Stimulated activated CD4-positive, alpha-beta T cell treated with anti-CD3 and anti-CD28 coated beads, Interleukin-15, amount 100 ng/mL, for 24 hours (primary cell): ENCODE measurements at regions not wholly inside any gene's neighbourhood (a gene's known extent, or its start where the extent isn't known, plus 50 kb on each side); places are given as distances from the start of the nearest gene placed in this dataset.
A peak's percentile ranks its signal among the peaks of the same experiment; 100 is the strongest.

Source experiments
- DNase-seq: peaks from one replicate; pipeline ENCODE4 v3.0.0-alpha.2; 2020

DNA sequence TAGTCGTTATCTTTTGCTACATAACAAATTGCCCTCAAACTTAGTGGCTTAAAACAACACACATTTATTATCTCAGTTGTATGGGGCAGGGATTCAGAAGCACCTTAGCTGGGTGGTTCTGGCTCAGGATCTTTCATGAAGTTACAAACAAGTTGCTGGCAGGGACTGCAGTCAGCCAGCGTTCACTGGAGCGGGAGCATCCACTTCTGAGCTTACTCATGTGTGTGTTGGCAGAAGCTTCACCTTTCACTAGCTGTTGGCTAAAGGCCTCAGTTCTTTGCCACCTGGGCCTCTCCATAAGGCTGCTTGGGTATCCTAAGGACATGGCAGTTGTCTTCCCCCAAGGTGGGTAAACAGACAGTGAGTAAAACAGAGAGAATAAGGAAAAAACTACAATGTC lies 365.7 kb downstream of the RPS29 start:
- DNase-seq, result no peak

- DNase-seq, result no peak
Measured at GRCh38 chr14:49218436-49219092, 367.6 kb downstream of the RPS29 start.

GRCh38 chr14:49212721-49213120 lies 373.5 kb downstream of the RPS29 start:
- no peak for DNase-seq

DNA sequence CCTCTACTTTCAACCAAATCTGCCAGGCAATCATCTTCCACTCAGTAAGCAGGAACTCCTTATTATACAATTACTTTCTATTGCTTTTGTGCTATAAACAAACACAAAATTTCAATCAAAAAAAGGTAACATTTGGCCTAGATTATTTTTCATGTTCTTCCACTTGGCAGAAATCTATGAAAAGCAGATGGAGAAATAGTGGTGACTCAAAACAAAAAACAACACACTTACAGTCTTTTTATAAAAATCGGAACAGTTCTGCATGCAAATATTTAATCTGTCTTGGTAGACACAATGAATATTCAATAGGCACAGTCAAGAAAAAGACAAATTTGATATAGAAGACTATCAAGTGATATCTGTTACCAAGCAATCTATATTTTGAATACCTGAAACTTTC lies 376.8 kb downstream of the RPS29 start:
- no peak for DNase-seq

DNA sequence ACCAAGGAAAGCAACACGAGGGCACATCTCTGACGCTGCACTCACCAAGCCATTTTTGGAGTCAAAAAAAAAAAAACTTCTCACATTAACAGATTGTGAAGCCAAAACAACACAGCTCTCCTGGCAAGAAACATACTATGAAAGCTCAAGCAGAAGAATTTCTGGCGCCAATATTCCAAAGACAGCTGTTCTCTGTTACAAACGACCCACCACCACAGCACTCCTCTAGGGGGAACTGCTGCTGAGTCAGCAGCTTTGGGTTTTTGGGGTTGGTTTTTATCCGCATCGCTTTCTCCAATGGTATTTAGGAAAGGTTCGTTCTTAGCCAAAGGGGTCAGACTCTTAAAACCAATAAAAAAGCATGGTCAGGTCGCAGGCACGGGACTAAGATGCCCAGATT lies 379.4 kb downstream of the RPS29 start:
- DNase-seq, result no peak

DNA sequence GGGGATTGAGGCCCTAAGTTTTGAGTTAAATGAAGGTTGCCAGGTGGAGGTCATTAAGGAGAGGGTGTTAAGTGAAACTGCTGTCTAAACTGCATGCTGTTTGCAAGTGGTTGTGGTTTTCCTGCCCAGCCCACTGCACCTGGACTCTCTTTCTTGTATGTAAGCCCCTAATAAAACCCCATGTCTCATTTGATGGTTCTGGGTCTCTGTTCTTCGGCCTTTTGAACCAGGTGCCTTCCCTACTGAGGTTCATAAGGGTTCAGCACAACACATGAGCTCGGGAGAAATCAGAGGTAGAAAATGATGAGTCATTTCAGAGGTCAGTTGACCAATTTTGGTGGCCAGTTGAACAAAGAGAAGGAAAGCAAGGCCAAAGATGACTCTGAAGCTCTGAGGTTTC lies 382.5 kb downstream of the RPS29 start:
- no peak for DNase-seq

- no peak for DNase-seq
Measured at GRCh38 chr14:49199159-49199558, 387.0 kb downstream of the RPS29 start.

DNA sequence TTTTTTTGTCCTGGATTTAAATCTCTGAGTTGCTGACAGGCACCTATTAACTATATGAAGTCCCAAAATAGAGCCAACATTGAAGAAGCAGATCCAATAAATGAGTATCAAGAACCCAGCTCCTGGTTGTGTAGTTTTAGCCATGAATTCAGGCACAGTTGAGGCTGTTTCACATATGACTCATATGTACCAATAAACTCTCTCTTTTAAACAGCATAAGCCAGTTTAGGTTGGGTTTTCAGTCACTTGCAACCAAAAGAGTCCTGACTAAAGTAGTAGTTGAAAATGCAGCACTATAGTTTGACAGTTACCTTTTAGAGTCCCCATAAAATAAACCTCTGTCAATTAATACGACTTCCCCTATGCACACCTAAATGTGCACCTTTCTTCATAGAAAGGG lies 389.9 kb downstream of the RPS29 start:
- no peak for DNase-seq

DNA sequence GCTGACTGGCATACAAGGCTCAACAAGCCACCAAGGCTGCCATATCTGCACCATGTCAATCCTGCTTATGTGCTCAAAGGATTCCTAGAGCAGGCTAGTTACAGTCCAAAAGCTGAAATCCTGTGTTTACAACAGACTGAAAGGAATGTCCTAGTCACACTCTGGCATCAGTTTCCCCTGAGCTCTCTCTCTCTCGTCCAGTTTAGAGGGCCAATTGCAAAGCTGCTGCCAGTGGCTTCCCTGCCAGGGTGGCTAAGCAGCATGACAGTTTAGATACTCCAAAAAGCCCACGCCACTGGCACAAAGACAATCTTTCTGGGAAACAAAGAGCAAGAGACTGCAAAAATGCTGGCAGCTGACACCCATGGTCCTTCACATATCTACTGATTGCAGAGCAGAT lies 392.1 kb downstream of the RPS29 start:
- no peak for DNase-seq

DNA sequence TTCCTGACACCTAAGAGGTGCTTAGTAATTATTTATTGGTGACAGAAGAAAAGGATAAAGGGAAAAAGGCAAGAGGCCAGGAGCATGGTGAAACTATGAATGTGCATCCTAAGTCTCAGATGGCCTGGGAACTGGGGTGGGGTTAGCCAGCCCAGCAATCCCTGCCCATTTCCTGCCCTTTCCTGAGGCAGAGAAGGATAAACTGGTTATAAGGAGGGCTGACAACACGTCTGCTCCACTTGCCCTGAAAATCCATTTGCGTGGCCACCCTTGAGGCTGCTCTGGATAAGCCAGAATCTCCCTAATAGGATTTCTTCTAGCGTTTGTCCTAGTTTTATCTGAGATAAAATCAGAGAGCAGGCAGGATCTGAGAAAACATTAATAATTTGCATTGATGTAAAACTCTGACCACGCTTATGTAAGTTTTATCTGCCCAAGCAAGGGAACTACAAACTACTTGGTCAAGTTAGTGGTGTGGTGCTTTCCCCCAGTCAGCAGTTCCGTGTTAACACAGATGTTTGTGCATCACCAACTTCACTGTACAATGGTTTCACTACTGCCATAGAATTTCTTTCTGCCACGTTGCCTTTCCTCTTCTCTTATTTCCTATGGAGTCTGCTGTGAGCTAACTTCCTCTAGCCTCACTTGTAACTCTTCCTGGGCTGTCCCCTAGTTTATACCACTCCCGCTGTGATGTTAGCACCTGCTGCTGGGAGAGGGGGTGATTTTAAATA lies 392.7 kb downstream of the RPS29 start:
- no peak for DNase-seq

- no peak for DNase-seq
Measured at GRCh38 chr14:49191380-49191779, 394.8 kb downstream of the RPS29 start.

DNA sequence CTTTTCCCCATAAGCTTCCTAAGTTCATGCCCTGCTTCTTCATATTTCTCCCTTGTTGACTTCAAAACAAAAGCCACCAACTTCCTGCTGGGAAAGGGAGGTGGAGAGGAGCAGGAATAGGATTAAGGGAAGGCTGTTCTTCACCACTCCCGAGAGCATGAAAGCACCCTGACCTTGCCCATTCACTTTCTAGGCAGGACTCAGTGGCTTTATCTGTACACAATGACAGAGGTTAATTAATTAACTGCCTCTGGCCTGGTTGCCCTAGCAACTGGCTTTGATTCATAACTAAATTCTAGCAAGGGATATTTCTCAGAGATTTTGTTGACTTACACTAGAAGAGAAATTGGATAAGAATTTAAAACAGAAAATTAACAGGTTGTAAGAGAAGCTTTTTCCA lies 396.8 kb downstream of the RPS29 start:
- no peak for DNase-seq

- DNase-seq, result no peak
Measured at GRCh38 chr14:49187799-49188198, 398.4 kb downstream of the RPS29 start.

DNA sequence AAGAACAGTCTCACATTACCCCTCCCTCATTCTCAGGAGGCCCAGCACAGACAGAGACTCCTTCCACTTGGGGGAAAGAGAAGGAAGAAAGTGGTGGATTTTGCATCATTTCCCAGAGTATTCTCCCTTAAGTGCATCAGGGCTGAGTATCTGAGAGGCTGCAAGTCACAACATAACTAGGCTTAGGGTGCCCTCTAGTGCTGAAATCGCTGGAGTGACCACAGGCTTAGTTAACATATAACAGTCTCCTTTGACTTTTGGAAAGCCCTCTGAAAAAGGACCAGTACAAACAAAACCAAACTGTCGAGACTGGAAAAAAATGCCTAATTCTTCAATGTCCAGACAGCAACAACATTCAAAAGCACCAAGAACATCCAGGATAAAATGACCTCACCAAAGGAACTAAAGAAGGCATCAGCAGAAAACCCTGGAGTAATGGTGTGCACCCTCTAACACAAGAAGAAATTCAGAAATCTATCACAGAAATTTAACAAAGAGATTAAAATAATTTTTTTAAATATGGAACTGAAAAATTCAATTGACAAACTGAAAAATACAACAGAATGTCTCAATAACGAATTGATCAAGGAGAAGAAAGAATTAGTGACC lies 412.3 kb downstream of the RPS29 start:
- peak; percentile 57 for DNase-seq

GRCh38 chr14:49164074-49164473 lies 422.1 kb downstream of the RPS29 start:
- no peak for DNase-seq

- DNase-seq, result no peak
Measured at GRCh38 chr14:49160983-49161382, 425.2 kb downstream of the RPS29 start.

DNA sequence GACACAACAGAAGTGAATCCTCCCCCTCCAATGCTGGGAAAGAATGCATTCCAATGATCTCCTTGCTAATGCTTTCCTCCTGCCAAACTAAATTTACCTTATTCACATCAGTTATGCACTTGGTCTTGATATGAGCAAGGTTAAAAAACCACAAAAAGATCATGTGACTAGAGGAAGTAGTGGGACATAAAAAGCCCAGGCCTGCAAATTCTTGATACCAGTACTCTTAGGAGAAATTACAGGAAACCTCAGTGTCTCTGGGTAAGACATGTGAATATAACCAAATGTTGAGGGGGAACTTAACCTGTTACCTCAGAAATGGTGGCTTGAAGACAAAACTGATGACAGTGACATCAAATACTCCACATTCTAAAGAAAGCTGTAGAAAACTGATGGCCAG lies 427.1 kb downstream of the RPS29 start:
- DNase-seq, result no peak

GRCh38 chr14:49139593-49139992 lies 446.6 kb downstream of the RPS29 start:
- DNase-seq, result no peak

GRCh38 chr14:49134940-49135339 lies 451.2 kb downstream of the RPS29 start:
- DNase-seq, result no peak

GRCh38 chr14:49121246-49121645 lies 464.9 kb downstream of the RPS29 start:
- DNase-seq, result no peak

DNA sequence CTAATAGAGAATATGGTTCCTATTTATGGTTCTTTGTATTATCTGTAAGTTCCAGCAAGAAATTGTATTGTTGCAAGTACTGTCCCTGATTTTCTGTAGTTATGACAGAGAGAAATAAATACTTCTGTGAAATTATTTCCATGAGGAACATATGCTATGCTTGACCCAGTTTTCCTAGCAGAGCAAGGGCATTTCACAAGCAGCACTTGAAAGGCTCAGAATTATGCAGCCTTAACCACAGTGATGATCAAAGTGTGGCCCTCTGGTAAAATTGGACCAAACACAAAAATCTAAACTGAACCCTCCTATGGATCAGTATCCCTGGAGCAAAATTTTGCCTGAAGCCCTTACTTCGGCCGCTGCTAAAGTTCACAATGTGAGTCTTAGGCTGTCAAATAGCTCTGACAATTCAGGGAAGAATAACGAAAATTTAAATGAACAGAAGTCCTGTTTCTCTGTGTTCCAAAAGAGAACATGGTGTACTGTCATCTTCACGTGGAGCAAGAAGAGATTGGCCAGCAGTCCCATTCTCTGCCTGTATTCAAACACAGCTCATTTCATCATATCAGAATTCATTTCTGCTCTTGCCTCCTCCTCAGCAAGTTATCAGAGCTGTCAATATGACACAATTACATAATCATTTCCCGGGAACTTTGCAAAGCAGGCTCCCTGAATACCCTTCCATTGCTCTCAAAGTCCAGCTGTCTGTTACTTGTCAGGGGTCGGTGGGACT lies 471.9 kb downstream of the RPS29 start:
- no peak for DNase-seq

DNA sequence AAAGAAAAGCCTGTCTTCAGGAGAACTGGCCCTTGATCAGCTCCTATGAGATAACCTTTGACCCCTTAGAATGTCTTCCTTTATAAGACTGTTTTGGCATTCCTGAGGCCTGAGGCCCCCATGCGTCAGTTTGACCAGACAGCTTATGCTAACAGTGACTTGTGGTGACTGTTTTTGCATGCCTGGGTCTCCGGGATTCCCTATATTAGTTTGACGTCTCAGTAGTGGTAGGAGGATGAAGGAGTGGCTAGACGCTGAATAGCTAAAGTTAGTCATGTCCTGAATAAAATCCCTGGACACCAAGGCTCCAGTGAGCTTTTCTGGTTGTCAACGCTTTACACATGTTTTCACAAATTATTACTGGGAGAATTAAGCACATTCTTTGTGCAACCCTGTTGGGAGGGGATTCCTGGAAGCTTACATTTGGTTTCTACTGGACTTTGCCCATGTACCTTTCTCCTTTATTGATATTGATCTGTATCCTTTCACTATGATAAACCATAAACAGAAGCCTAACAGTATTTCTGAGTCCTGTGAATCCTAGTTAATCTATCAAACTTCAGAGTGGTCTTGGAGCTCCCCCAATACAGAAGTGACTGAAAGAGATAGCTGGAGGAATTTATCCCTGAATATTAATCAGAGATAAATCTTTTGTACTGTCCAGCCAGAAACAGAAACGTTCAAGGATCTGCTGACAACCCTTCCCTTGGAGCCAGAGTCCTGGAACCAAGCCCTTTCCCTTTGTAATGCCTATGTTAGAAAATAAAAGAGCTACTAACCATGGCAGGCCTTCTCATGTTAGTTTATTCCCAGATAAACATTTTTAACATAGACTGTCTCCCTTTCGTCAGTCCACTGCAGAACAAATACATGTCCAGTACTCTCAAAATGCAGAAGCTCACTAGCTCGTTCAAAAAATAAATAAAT lies 479.2 kb downstream of the RPS29 start:
- DNase-seq, result no peak

DNA sequence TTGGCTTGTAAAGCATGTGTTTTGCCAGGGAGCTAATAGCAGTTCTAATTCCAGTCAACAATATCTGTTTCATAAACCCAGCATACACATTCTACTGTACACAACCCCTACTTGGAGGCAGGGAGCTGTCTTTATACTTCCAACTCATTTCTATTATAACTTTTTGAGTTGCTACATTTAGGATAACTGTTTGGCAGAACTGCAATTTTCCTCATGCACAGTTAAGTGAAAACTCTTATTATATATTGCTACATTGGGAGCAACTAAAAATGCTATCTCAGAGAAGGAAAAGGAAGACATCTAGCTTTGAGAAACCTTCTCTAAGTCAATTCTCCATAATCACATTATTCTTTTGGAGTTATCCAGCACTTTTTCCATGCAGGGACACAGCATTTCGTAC lies 480.2 kb downstream of the RPS29 start:
- DNase-seq, result no peak
